Right lobe of liver (tissue), 6 donors: ENCODE measurements at regions not wholly inside any gene's neighbourhood (a gene's known extent, or its start where the extent isn't known, plus 50 kb on each side); places are given as distances from the start of the nearest gene placed in this dataset.

Experiments
- ATAC-seq, 4 donors: fragments of 200-7000 bp; cut with Tn5 transposase; one replicate each; pipeline ENCODE4 v1.9.1; 2020; ENCODE audit warnings: mild to moderate bottlenecking in 4 of 4, moderate library complexity in 4 of 4
- DNase-seq, 3 donors: peaks; one replicate each; pipeline ENCODE4 v3.0.0-alpha.2; 2020
- H3K27ac ChIP-seq, 3 donors: fragments of 200-600 bp; one replicate each; pipeline ENCODE4 v1.8.0; 2022
- H3K27me3 ChIP-seq, 2 donors: fragments of 200-600 bp; one replicate each; pipeline ENCODE4 v1.8.0; 2022
- H3K36me3 ChIP-seq, 4 donors: fragments of 200-600 bp; sonication (generic) in 1 of 4; one replicate each; pipeline versions ENCODE4 v1.5.1 to v1.8.0; 2017 to 2022; ENCODE audit warnings: control low read depth in 1 of 4
- H3K4me1 ChIP-seq, 4 donors: fragments of 200-600 bp; sonication (generic) in 1 of 4; one replicate each; pipeline versions ENCODE4 v1.5.1 to v1.8.0; 2017 to 2022; ENCODE audit warnings: control low read depth in 1 of 4
- H3K4me3 ChIP-seq, 3 donors: fragments of 200-600 bp; one replicate each; pipeline ENCODE4 v1.8.0; 2022
- H3K9me3 ChIP-seq, 4 donors: fragments of 200-600 bp; sonication (generic) in 1 of 4; one replicate each; pipeline versions ENCODE4 v1.5.1 to v1.8.0; 2017 to 2022; ENCODE audit warnings: control low read depth in 1 of 4
- CTCF ChIP-seq, 4 donors: fragments of 200-600 bp in 3 of 4; fragments of 450-650 bp in 1 of 4; IDR thresholded peaks; one replicate each; pipeline versions ENCODE4 v1.5.1 to v1.8.0; 2016 to 2022; ENCODE audit warnings: antibody characterized with exemption in 4 of 4, mild to moderate bottlenecking in 2 of 4
- POLR2A ChIP-seq: fragments of 450-650 bp; IDR thresholded peaks from one replicate; pipeline ENCODE4 v1.6.1; 2017; ENCODE audit warnings: antibody characterized with exemption, mild to moderate bottlenecking
- WGBS: methylation state at CpG from one replicate; pipeline ENCODE4 v1.1.6; 2018; ENCODE audit warnings: low coverage, low lambda C conversion rate; ENCODE audit not compliant: insufficient coverage; ENCODE audit errors: missing lambda C conversion rate; 5-methylcytosine and 5-hydroxymethylcytosine counted together
- intact Hi-C, 2 donors: fragments of 100-400 bp; cut with DNase I; formaldehyde crosslinking; loops; one replicate each; pipeline versions ENCODE4 v1.11.2 to v1.14.1; 2022
- donor health status: DM: no; HTN: yes; CAD: no.
- donor health status: DM: no; HTN: no; CAD: no.
- donor health status: DM: no; HTN: no; CAD: no.
- donor health status: DM: no; HTN: yes; CAD: no.
- donor health status: DM: no; HTN: yes; CAD: no.

DNA sequence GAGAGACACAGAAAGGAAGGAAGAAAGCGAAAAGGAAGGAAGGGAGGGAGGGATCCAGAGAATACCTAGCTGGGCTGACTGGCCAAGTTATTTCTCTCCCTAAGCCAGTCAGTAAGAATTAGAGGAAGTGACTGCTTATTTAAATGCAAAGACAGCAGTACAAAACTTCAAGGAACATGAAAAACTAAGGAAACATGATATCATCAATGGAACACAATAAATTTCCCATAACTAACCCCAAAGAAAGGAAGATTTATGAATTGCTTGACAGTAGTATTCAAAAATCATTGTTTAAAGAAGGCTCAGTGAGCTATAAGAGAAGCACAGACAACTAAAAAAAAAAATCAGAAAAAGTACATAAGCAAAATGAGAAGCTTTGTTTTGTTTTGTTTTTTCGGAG lies 252.3 kb upstream of the SASH1 start:
- no peak for TF ChIP-seq CTCF (IDR thresholded peaks at IDR 0.05)
- no peak for TF ChIP-seq POLR2A
- DNase-seq: no peak
- Histone ChIP-seq H3K36me3 (no peaks in the 10 kb centered on the region), H3K27me3 (no peaks in the 10 kb centered on the region), H3K9me3 (peaks cover 0 to 7% (median 3%) of the 10 kb centered on the region in 4 donors), H3K4me3 (no peak overlapping the region), H3K4me1 (no peaks in the 10 kb centered on the region), H3K27ac (no peak overlapping the region)
- ATAC-seq: no peak
- intact Hi-C loops: no loop called here
- WGBS: 63% methylated on average over 2 of the region's 2 CpGs

GRCh38 chr6:148091394-148091793 lies 251.2 kb upstream of the SASH1 start:
- H3K27me3 ChIP-seq: no peaks in the 10 kb centered on the region
- no peak for DNase-seq
- no peaks in the 10 kb centered on the region for H3K4me1 ChIP-seq
- no peak overlapping the region for H3K27ac ChIP-seq
- H3K36me3 ChIP-seq: no peaks in the 10 kb centered on the region
- peaks cover 0 to 7% (median 3%) of the 10 kb centered on the region in 4 donors for H3K9me3 ChIP-seq
- intact Hi-C loops: no loop called here
- TF ChIP-seq CTCF (IDR thresholded peaks at IDR 0.05) (no peak), POLR2A (no peak)
- H3K4me3 ChIP-seq: no peak overlapping the region
- ATAC-seq: no peak

GRCh38 chr6:148103436-148103835 lies 239.2 kb upstream of the SASH1 start:
- Histone ChIP-seq H3K4me3 (no peak overlapping the region), H3K27me3 (no peaks in the 10 kb centered on the region), H3K36me3 (no peaks in the 10 kb centered on the region), H3K27ac (no peak overlapping the region), H3K9me3 (no peaks in the 10 kb centered on the region), H3K4me1 (no peaks in the 10 kb centered on the region)
- DNase-seq (no peak), ATAC-seq (no peak)
- intact Hi-C loops: no loop called here
- TF ChIP-seq CTCF (IDR thresholded peaks at IDR 0.05) (no peak), POLR2A (no peak)
- WGBS: 84% methylated on average over 5 of the region's 8 CpGs

DNA sequence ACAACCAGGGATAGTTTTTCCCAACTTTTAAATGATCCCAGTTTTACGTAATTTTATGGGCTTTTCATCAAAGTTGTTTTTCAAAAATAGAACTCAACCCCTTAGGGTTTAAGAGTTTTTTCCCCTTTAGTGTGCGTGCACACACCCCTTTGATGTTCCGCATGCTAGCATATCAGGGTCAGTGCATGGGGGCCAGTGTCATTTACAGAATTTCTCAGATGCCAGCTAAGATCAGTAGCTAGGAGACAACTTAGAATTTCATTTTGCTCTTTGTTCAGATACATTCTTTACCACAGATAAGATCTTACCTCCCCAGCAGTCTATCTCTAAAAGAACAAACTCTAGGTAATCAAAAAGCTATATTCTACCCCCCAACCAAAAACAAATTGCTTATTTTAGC lies 238.5 kb upstream of the SASH1 start:
- Histone ChIP-seq H3K36me3 (no peaks in the 10 kb centered on the region), H3K4me1 (no peaks in the 10 kb centered on the region), H3K27ac (no peak overlapping the region), H3K4me3 (no peak overlapping the region), H3K27me3 (no peaks in the 10 kb centered on the region), H3K9me3 (no peaks in the 10 kb centered on the region)
- ATAC-seq (no peak), DNase-seq (no peak)
- TF ChIP-seq CTCF (IDR thresholded peaks at IDR 0.05): no peak
- no peak for TF ChIP-seq POLR2A
- intact Hi-C loops: no loop called here
- WGBS: 84% methylated on average over 3 of the region's 3 CpGs

DNA sequence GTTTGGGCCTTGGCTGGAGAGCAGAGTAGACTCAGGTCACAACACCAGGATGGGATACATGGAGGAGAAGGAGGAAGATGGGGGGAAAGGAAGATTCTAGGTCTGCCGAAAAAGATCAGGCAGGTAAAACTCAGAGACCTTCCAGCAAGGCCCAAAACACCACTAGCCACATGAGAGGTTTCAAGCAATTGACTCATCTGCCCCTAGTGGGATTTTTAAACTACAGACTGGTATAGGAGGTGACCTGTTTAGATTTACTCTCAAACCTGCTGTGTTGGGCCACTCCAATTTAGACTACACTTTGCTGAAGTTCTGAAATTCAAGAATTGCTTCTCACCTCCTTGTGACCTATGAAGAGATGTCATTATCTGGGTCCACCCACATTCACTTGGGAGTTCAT lies 236.9 kb upstream of the SASH1 start:
- intact Hi-C loops: no loop called here
- DNase-seq (no peak), ATAC-seq (no peak)
- H3K27ac ChIP-seq: no peak overlapping the region
- H3K27me3 ChIP-seq: no peaks in the 10 kb centered on the region
- H3K36me3 ChIP-seq: no peaks in the 10 kb centered on the region
- H3K4me1 ChIP-seq: no peaks in the 10 kb centered on the region
- no peaks in the 10 kb centered on the region for H3K9me3 ChIP-seq
- no peak for TF ChIP-seq CTCF (IDR thresholded peaks at IDR 0.05)
- no peak for TF ChIP-seq POLR2A
- no peak overlapping the region for H3K4me3 ChIP-seq
- WGBS: 89% methylated on average over 1 of the region's 1 CpG
